Smooth muscle cell (in vitro differentiated cells): ENCODE measurements at regions not wholly inside any gene's neighbourhood (a gene's known extent, or its start where the extent isn't known, plus 50 kb on each side); places are given as distances from the start of the nearest gene placed in this dataset.

Experiments used
- DNase-seq: peaks from one replicate; lab custom pipeline; 2025; ENCODE audit not compliant: unreplicated experiment; lab: John Stamatoyannopoulos, UW
- H2AFZ ChIP-seq: fragments of 200-600 bp; sonication (generic); 2 replicates; pipeline ENCODE4 v1.6.0; 2016; ENCODE audit warnings: antibody characterized with exemption, low read depth, mild to moderate bottlenecking
- H3F3A ChIP-seq: fragments of 200-600 bp; sonication (generic); 2 replicates; pipeline ENCODE4 v1.6.0; 2017; ENCODE audit warnings: antibody characterized with exemption, low read depth
- H3K27ac ChIP-seq: fragments of 200-600 bp; sonication (generic); 2 replicates; pipeline ENCODE4 v1.5.1; 2016; ENCODE audit warnings: low read depth, mild to moderate bottlenecking
- H3K27me3 ChIP-seq: fragments of 200-600 bp; sonication (generic); 2 replicates; pipeline ENCODE4 v1.6.1; 2016; ENCODE audit warnings: low read depth, mild to moderate bottlenecking
- H3K36me3 ChIP-seq: fragments of 200-600 bp; sonication (generic); 2 replicates; pipeline ENCODE4 v1.5.1; 2016; ENCODE audit warnings: low read depth
- H3K4me1 ChIP-seq: fragments of 200-600 bp; sonication (generic); 2 replicates; pipeline ENCODE4 v1.5.1; 2016; ENCODE audit warnings: low read depth
- H3K4me2 ChIP-seq: fragments of 200-600 bp; sonication (generic); 2 replicates; pipeline ENCODE4 v1.6.0; 2016; ENCODE audit warnings: mild to moderate bottlenecking
- H3K4me3 ChIP-seq: fragments of 200-600 bp; sonication (generic); 2 replicates; pipeline ENCODE4 v1.5.1; 2016; ENCODE audit warnings: mild to moderate bottlenecking
- H3K79me2 ChIP-seq: fragments of 200-600 bp; sonication (generic); 2 replicates; pipeline ENCODE4 v1.6.0; 2016; ENCODE audit warnings: low read depth, mild to moderate bottlenecking
- H3K9ac ChIP-seq: fragments of 200-600 bp; sonication (generic); 2 replicates; pipeline ENCODE4 v1.6.0; 2016; ENCODE audit warnings: low read depth
- H3K9me3 ChIP-seq: fragments of 200-600 bp; sonication (generic); replicated peaks from 2 replicates; pipeline ENCODE4 v1.5.1; 2016; ENCODE audit warnings: low read depth
- H4K20me1 ChIP-seq: fragments of 200-600 bp; sonication (generic); 2 replicates; pipeline ENCODE4 v1.6.0; 2016; ENCODE audit warnings: low read depth
- CTCF ChIP-seq: fragments of 200-600 bp; sonication (generic); IDR thresholded peaks from 2 replicates; pipeline ENCODE4 v1.5.1; 2017; ENCODE audit warnings: borderline replicate concordance, mild to moderate bottlenecking, antibody characterized with exemption; ENCODE audit not compliant: insufficient read depth, poor library complexity, severe bottlenecking
- WGBS: methylation state at CpG from one replicate; pipeline ENCODE4 v1.1.7; 2016; ENCODE audit warnings: low lambda C conversion rate; 5-methylcytosine and 5-hydroxymethylcytosine counted together

GRCh38 chr13:33891196-33891742 lies 73.3 kb downstream of the RFC3 start:
- no peak overlapping the region for H3K27ac ChIP-seq
- no peaks in the 10 kb centered on the region for H3F3A ChIP-seq
- H3K4me3 ChIP-seq = no peak overlapping the region
- H3K4me1 ChIP-seq = no peaks in the 10 kb centered on the region
- no peaks in the 10 kb centered on the region for H3K79me2 ChIP-seq
- H2AFZ ChIP-seq = no peak overlapping the region
- no peak overlapping the region for H3K4me2 ChIP-seq
- H3K36me3 ChIP-seq = no peaks in the 10 kb centered on the region
- no peaks in the 10 kb centered on the region for H3K27me3 ChIP-seq
- no peak for DNase-seq
- no peaks in the 10 kb centered on the region for H4K20me1 ChIP-seq
- no peak for TF ChIP-seq CTCF
- no peak overlapping the region for H3K9ac ChIP-seq
- no peaks in the 10 kb centered on the region for H3K9me3 ChIP-seq

GRCh38 chr13:33893559-33893958 lies 75.6 kb downstream of the RFC3 start:
- Histone ChIP-seq H3F3A (no peaks in the 10 kb centered on the region), H4K20me1 (no peaks in the 10 kb centered on the region), H3K79me2 (no peaks in the 10 kb centered on the region), H3K4me1 (no peaks in the 10 kb centered on the region), H3K4me3 (no peak overlapping the region), H2AFZ (no peak overlapping the region), H3K9ac (no peak overlapping the region), H3K9me3 (peaks cover 4% of the 10 kb centered on the region), H3K4me2 (no peak overlapping the region), H3K27ac (no peak overlapping the region), H3K27me3 (no peaks in the 10 kb centered on the region), H3K36me3 (peaks cover 6% of the 10 kb centered on the region)
- no peak for TF ChIP-seq CTCF
- DNase-seq = no peak

- Histone ChIP-seq H3K4me3 (no peak overlapping the region), H3F3A (no peaks in the 10 kb centered on the region), H3K27me3 (no peaks in the 10 kb centered on the region), H3K4me1 (no peaks in the 10 kb centered on the region), H3K27ac (no peak overlapping the region), H3K4me2 (no peak overlapping the region), H4K20me1 (no peaks in the 10 kb centered on the region), H3K9me3 (peaks cover 7% of the 10 kb centered on the region), H3K36me3 (no peaks in the 10 kb centered on the region), H2AFZ (no peak overlapping the region), H3K79me2 (no peaks in the 10 kb centered on the region), H3K9ac (no peak overlapping the region)
- 80% methylated on average over 8 of the region's 8 CpGs for WGBS
- DNase-seq = no peak
- TF ChIP-seq CTCF = no peak
Measured at GRCh38 chr13:33904431-33904830, 86.5 kb downstream of the RFC3 start.

- Histone ChIP-seq H3K27ac (no peak overlapping the region), H3K36me3 (no peaks in the 10 kb centered on the region), H3K4me3 (no peak overlapping the region), H2AFZ (no peak overlapping the region), H3K79me2 (no peaks in the 10 kb centered on the region), H4K20me1 (no peaks in the 10 kb centered on the region), H3K27me3 (no peaks in the 10 kb centered on the region), H3K9ac (no peak overlapping the region), H3K9me3 (no peaks in the 10 kb centered on the region), H3K4me1 (no peaks in the 10 kb centered on the region), H3F3A (no peaks in the 10 kb centered on the region), H3K4me2 (no peak overlapping the region)
- no peak for DNase-seq
- 96% methylated on average over 1 of the region's 1 CpG for WGBS
- TF ChIP-seq CTCF = no peak
Measured at GRCh38 chr13:33908116-33908515, 90.2 kb downstream of the RFC3 start.
